Limb (tissue), 2 donors: ENCODE measurements at regions not wholly inside any gene's neighbourhood (a gene's known extent, or its start where the extent isn't known, plus 50 kb on each side); places are given as distances from the start of the nearest gene placed in this dataset.

Source experiments
- DNase-seq, 2 donors: peaks; one replicate each; pipeline ENCODE4 v3.0.0-alpha.2; 2016; ENCODE audit errors: extremely low spot score in 2 of 2

GRCh38 chr4:128570387-128570975, 239.0 kb upstream of the JADE1 start:
- DNase-seq, result no peak

GRCh38 chr4:128566693-128567092, 242.8 kb upstream of the JADE1 start:
- no peak for DNase-seq

GRCh38 chr4:128565565-128566186, 243.8 kb upstream of the JADE1 start:
- DNase-seq, result no peak

- DNase-seq, result no peak
Measured at GRCh38 chr4:128565054-128565453, 244.4 kb upstream of the JADE1 start.

GRCh38 chr4:128564081-128564630, 245.3 kb upstream of the JADE1 start:
- DNase-seq, result no peak

- no peak for DNase-seq
Measured at GRCh38 chr4:128560754-128561495, 248.6 kb upstream of the JADE1 start.

- DNase-seq, result peak in 1 of 2 donors; percentile 80
Measured at GRCh38 chr4:128558896-128559679, 250.4 kb upstream of the JADE1 start.

GRCh38 chr4:128556756-128557155, 252.7 kb upstream of the JADE1 start:
- DNase-seq, result no peak

- no peak for DNase-seq
Measured at GRCh38 chr4:128553686-128554515, 255.6 kb upstream of the JADE1 start.

- no peak for DNase-seq
Measured at GRCh38 chr4:128552586-128552907, 257.0 kb upstream of the JADE1 start.

- no peak for DNase-seq
Measured at GRCh38 chr4:128551280-128551679, 258.2 kb upstream of the JADE1 start.

- no peak for DNase-seq
Measured at GRCh38 chr4:128550060-128550459, 259.4 kb upstream of the JADE1 start.

- DNase-seq, result no peak
Measured at GRCh38 chr4:128549636-128550035, 259.9 kb upstream of the JADE1 start.

- no peak for DNase-seq
Measured at GRCh38 chr4:128548381-128548780, 260.8 kb upstream of the PGRMC2 start.

GRCh38 chr4:128544272-128544671, 256.7 kb upstream of the PGRMC2 start:
- no peak for DNase-seq

- DNase-seq, result no peak
Measured at GRCh38 chr4:128543696-128544095, 256.1 kb upstream of the PGRMC2 start.

GRCh38 chr4:128542047-128542446, 254.4 kb upstream of the PGRMC2 start:
- DNase-seq, result no peak

GRCh38 chr4:128540122-128540521, 252.5 kb upstream of the PGRMC2 start:
- no peak for DNase-seq

- no peak for DNase-seq
Measured at GRCh38 chr4:128538111-128538882, 250.7 kb upstream of the PGRMC2 start.

GRCh38 chr4:128536746-128537145, 249.1 kb upstream of the PGRMC2 start:
- no peak for DNase-seq
